GM23248 (cell line): ENCODE measurements at regions not wholly inside any gene's neighbourhood (a gene's known extent, or its start where the extent isn't known, plus 50 kb on each side); places are given as distances from the start of the nearest gene placed in this dataset.

Experiments
- DNase-seq: peaks from one replicate; pipeline ENCODE4 v3.0.0-alpha.2; 2015
- H2AFZ ChIP-seq: fragments of 200-600 bp; sonication (generic); 2 replicates; pipeline ENCODE4 v1.6.1; 2016; ENCODE audit warnings: antibody characterized with exemption
- H3F3A ChIP-seq: fragments of 200-600 bp; sonication (generic); 2 replicates; pipeline ENCODE4 v1.6.1; 2016; ENCODE audit warnings: mild to moderate bottlenecking, antibody characterized with exemption, mixed run types; ENCODE audit not compliant: insufficient read depth
- H3K27ac ChIP-seq: fragments of 200-600 bp; sonication (generic); 2 replicates; pipeline ENCODE4 v1.5.1; 2016; ENCODE audit warnings: mild to moderate bottlenecking
- H3K27me3 ChIP-seq: fragments of 200-600 bp; sonication (generic); replicated peaks from 2 replicates; pipeline ENCODE4 v1.6.1; 2016; ENCODE audit warnings: mild to moderate bottlenecking; ENCODE audit not compliant: insufficient read depth
- H3K36me3 ChIP-seq: fragments of 200-600 bp; sonication (generic); 2 replicates; pipeline ENCODE4 v1.6.1; 2016; ENCODE audit warnings: low read depth, mild to moderate bottlenecking
- H3K4me1 ChIP-seq: fragments of 200-600 bp; sonication (generic); 2 replicates; pipeline ENCODE4 v1.6.1; 2016; ENCODE audit warnings: mild to moderate bottlenecking; ENCODE audit not compliant: insufficient read depth
- H3K4me2 ChIP-seq: fragments of 200-600 bp; sonication (generic); one replicate; pipeline ENCODE4 v1.6.1; 2016; ENCODE audit warnings: mild to moderate bottlenecking; ENCODE audit not compliant: unreplicated experiment
- H3K4me3 ChIP-seq: fragments of 200-600 bp; sonication (generic); 2 replicates; pipeline ENCODE4 v1.5.1; 2016; ENCODE audit warnings: mild to moderate bottlenecking
- H3K79me2 ChIP-seq: fragments of 200-600 bp; sonication (generic); 2 replicates; pipeline ENCODE4 v1.6.1; 2016; ENCODE audit warnings: mild to moderate bottlenecking; ENCODE audit not compliant: insufficient read depth
- H3K9ac ChIP-seq: fragments of 200-600 bp; sonication (generic); 2 replicates; pipeline ENCODE4 v1.6.1; 2016; ENCODE audit warnings: mild to moderate bottlenecking
- H3K9me2 ChIP-seq: fragments of 200-600 bp; sonication (generic); 2 replicates; pipeline ENCODE4 v1.6.1; 2016; ENCODE audit warnings: mixed run types, mild to moderate bottlenecking, moderate library complexity; ENCODE audit not compliant: insufficient read depth
- H3K9me3 ChIP-seq: fragments of 200-600 bp; sonication (generic); one replicate; pipeline ENCODE4 v1.6.1; 2017; ENCODE audit warnings: low read depth
- H4K20me1 ChIP-seq: fragments of 200-600 bp; sonication (generic); 2 replicates; pipeline ENCODE4 v1.6.0; 2016; ENCODE audit not compliant: insufficient read depth
- EZH2 ChIP-seq: fragments of 200-600 bp; sonication (generic); IDR thresholded peaks from 2 replicates; pipeline ENCODE4 v1.6.1; 2018; ENCODE audit warnings: antibody characterized with exemption, mild to moderate bottlenecking; ENCODE audit not compliant: insufficient read depth, poor library complexity, severe bottlenecking
- EZH2phosphoT487 ChIP-seq: fragments of 200-600 bp; sonication (generic); IDR thresholded peaks from 2 replicates; pipeline ENCODE4 v1.6.1; 2018; ENCODE audit warnings: antibody characterized with exemption, moderate library complexity, mild to moderate bottlenecking, low read depth; ENCODE audit not compliant: insufficient read depth
- WGBS, 2 experiments: methylation state at CpG; one replicate each; pipeline ENCODE4 v1.1.6; 2015 to 2017; ENCODE audit warnings: low lambda C conversion rate in 2 of 2, low coverage in 1 of 2; ENCODE audit errors: missing lambda C conversion rate in 2 of 2; 5-methylcytosine and 5-hydroxymethylcytosine counted together
- in situ Hi-C: fragments of 300-500 bp; cut with MboI; formaldehyde crosslinking; loops from 2 replicates; pipeline ENCODE4 v1.15.0; 2020

DNA sequence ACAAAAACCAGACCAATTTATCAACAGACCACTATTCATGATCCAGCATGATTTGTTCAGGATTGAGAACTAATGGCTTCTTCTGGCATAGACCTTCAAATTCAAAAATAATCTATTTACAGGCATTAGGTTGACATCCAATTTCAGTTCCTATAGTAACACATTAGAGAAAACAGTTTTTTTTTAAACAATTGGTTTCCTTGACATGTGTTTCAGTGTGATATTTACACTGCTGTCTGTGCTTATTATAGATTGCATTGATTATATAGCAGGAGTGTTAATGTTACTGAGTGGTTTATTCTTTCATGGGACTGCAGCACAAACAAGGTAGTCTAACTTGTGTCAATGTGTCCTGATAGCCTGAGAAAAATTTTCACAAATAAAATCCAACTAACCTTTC, 579.3 kb downstream of the PLOD2 start:
- Histone ChIP-seq H3K4me2 (no peak overlapping the region), H3K9me3 (no peaks in the 10 kb centered on the region), H3K27ac (no peak overlapping the region), H2AFZ (no peak overlapping the region), H3K27me3 (no peaks in the 10 kb centered on the region), H3K9ac (no peak overlapping the region), H3F3A (no peaks in the 10 kb centered on the region), H3K9me2 (no peaks in the 10 kb centered on the region), H3K4me3 (no peak overlapping the region), H3K36me3 (no peaks in the 10 kb centered on the region), H4K20me1 (no peaks in the 10 kb centered on the region), H3K79me2 (no peaks in the 10 kb centered on the region), H3K4me1 (no peaks in the 10 kb centered on the region)
- in situ Hi-C loops = no loop called here
- DNase-seq = no peak
- no peak for TF ChIP-seq EZH2
- TF ChIP-seq EZH2phosphoT487 = no peak

DNA sequence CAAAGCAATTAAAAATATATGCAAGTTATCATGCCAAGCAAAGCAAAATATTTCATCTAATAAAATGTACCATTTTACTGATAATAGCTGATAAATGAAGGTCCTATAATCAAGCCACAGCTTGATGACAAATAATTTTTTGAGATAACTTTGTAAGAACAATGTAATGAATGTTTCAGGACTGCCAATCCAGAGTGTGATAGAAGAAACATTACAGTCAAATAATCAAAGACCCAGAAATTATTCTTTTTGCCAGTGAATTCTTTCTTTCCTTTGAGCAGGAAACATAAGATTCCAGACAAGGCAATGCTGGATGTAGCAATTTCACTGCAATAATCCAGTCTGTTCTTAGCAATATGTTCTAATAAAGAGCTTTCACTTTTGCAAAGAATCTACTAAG, 556.1 kb downstream of the PLOD2 start:
- H3K9me3 ChIP-seq = no peaks in the 10 kb centered on the region
- H3K4me1 ChIP-seq = no peaks in the 10 kb centered on the region
- H3F3A ChIP-seq = no peaks in the 10 kb centered on the region
- no peaks in the 10 kb centered on the region for H3K36me3 ChIP-seq
- TF ChIP-seq EZH2 (no peak), EZH2phosphoT487 (no peak)
- no peak overlapping the region for H3K4me3 ChIP-seq
- no peak for DNase-seq
- H3K27ac ChIP-seq = no peak overlapping the region
- no peaks in the 10 kb centered on the region for H3K9me2 ChIP-seq
- no peaks in the 10 kb centered on the region for H3K79me2 ChIP-seq
- no peaks in the 10 kb centered on the region for H4K20me1 ChIP-seq
- H3K9ac ChIP-seq = no peak overlapping the region
- no peak overlapping the region for H3K4me2 ChIP-seq
- H3K27me3 ChIP-seq = no peaks in the 10 kb centered on the region
- in situ Hi-C loops = no loop called here
- H2AFZ ChIP-seq = no peak overlapping the region

DNA sequence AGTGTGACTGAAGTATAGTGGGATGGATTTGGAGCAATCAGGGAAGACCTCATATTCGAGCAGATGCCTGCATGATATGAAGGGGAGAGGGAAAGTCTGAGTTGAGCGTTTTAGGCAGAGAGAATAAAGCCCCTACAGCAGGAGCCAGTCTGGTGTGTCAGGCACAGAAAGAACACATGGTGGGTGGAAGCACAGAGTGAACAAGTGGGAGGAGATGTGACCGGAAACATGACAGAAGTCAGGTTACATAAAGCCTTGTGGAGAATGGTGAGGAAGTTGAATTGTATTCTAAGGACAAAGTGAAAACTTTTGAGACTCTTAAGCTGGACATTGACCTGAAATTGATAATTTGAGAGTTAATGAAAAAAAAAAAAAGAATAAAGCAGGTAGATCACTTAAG, 541.0 kb downstream of the PLOD2 start:
- H3K27me3 ChIP-seq = no peaks in the 10 kb centered on the region
- no peak overlapping the region for H3K4me2 ChIP-seq
- in situ Hi-C loops = no loop called here
- no peaks in the 10 kb centered on the region for H3K4me1 ChIP-seq
- no peaks in the 10 kb centered on the region for H3K9me3 ChIP-seq
- no peaks in the 10 kb centered on the region for H3K36me3 ChIP-seq
- no peak for DNase-seq
- H3K9ac ChIP-seq = no peak overlapping the region
- no peaks in the 10 kb centered on the region for H3K79me2 ChIP-seq
- TF ChIP-seq EZH2phosphoT487 (no peak), EZH2 (no peak)
- WGBS, 2 experiments = 11 to 12% methylated on average over 3 of the region's 3 CpGs
- H3K27ac ChIP-seq = no peak overlapping the region
- H3K4me3 ChIP-seq = no peak overlapping the region
- no peaks in the 10 kb centered on the region for H3K9me2 ChIP-seq
- no peaks in the 10 kb centered on the region; the same call in 1 of the 2 replicates for H4K20me1 ChIP-seq
- H2AFZ ChIP-seq = no peak overlapping the region
- no peaks in the 10 kb centered on the region for H3F3A ChIP-seq

DNA sequence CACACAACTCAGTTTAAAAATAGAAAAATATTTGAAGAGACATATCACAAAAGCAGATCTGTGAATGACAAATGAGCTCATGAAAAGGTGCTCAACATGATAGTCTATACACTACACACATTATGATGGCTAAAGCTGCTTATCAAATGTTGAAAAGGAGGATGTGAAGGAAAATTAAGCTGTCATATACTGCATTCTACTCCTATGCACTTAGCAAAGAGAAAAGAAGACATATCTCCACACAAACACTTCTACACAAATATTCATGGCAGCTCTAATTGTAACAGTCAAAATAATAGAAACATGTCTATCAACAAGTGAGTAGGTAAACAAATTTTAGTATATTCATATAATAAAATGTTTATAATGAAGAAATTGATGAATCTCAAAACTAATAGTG, 540.5 kb downstream of the PLOD2 start:
- no peak for DNase-seq
- H3K36me3 ChIP-seq = no peaks in the 10 kb centered on the region
- in situ Hi-C loops = no loop called here
- H4K20me1 ChIP-seq = no peaks in the 10 kb centered on the region; the same call in 1 of the 2 replicates
- H3K27ac ChIP-seq = no peak overlapping the region
- no peaks in the 10 kb centered on the region for H3K27me3 ChIP-seq
- no peaks in the 10 kb centered on the region for H3K4me1 ChIP-seq
- no peak overlapping the region for H3K4me2 ChIP-seq
- no peak overlapping the region for H3K9ac ChIP-seq
- H2AFZ ChIP-seq = no peak overlapping the region
- no peak overlapping the region for H3K4me3 ChIP-seq
- TF ChIP-seq EZH2phosphoT487 (no peak), EZH2 (no peak)
- H3K9me2 ChIP-seq = no peaks in the 10 kb centered on the region
- H3F3A ChIP-seq = no peaks in the 10 kb centered on the region
- no peaks in the 10 kb centered on the region for H3K9me3 ChIP-seq
- H3K79me2 ChIP-seq = no peaks in the 10 kb centered on the region

DNA sequence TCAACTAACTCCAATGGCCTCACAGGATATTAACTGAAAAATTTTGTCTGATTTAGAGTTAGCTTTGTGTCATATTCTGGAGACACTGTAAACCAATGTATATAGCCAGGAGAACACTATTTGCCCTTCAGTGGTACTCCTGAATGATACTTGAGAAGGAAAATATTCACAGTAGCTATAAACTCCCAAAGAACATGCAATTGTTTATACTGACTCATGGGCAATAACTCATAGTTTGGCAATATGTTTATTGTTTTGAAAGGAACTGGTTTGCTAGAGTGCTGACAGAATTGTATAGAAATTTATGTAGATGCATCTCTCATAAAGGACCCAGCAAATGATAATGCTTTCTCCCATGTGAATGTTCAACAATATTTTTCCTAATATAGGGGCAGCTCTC, 537.6 kb downstream of the PLOD2 start:
- no peaks in the 10 kb centered on the region for H3K79me2 ChIP-seq
- H3K27ac ChIP-seq = no peak overlapping the region
- no peaks in the 10 kb centered on the region for H3K9me3 ChIP-seq
- H3F3A ChIP-seq = no peaks in the 10 kb centered on the region
- H4K20me1 ChIP-seq = no peaks in the 10 kb centered on the region; the same call in 1 of the 2 replicates
- no peak overlapping the region for H3K4me2 ChIP-seq
- H3K36me3 ChIP-seq = no peaks in the 10 kb centered on the region
- H3K9me2 ChIP-seq = no peaks in the 10 kb centered on the region
- H3K4me1 ChIP-seq = no peaks in the 10 kb centered on the region
- H2AFZ ChIP-seq = no peak overlapping the region
- no peak overlapping the region for H3K4me3 ChIP-seq
- TF ChIP-seq EZH2 = no peak
- TF ChIP-seq EZH2phosphoT487 = no peak
- DNase-seq = no peak
- no peaks in the 10 kb centered on the region for H3K27me3 ChIP-seq
- in situ Hi-C loops = no loop called here
- H3K9ac ChIP-seq = no peak overlapping the region
